Muscle layer of duodenum (tissue), 2 donors: ENCODE measurements at regions not wholly inside any gene's neighbourhood (a gene's known extent, or its start where the extent isn't known, plus 50 kb on each side); places are given as distances from the start of the nearest gene placed in this dataset.
"Not testable (repeated sequence)": the region's sequence is repeated elsewhere in the genome, so short reads cannot be mapped to it uniquely, and the experiment has no call there.

Experiments
- H3K27ac ChIP-seq: one replicate; pipeline ENCODE4 v1.7.0; 2013; ENCODE audit warnings: mild to moderate bottlenecking, low read length
- H3K27me3 ChIP-seq: one replicate; pipeline ENCODE4 v1.7.0; 2013; ENCODE audit warnings: low read depth, mild to moderate bottlenecking, control low read depth, low read length
- H3K36me3 ChIP-seq, 2 donors: one replicate each; pipeline ENCODE4 v1.7.0; 2013; ENCODE audit warnings: low read length in 2 of 2, control low read depth in 1 of 2, mild to moderate bottlenecking in 1 of 2; ENCODE audit not compliant: insufficient read depth in 2 of 2, control insufficient read depth in 1 of 2
- H3K4me1 ChIP-seq, 2 donors: one replicate each; pipeline ENCODE4 v1.7.0; 2013; ENCODE audit warnings: low read length in 2 of 2, mild to moderate bottlenecking in 2 of 2, control low read depth in 1 of 2, moderate library complexity in 1 of 2; ENCODE audit not compliant: insufficient read depth in 2 of 2, control insufficient read depth in 1 of 2
- H3K4me3 ChIP-seq, 2 donors: one replicate each; pipeline ENCODE4 v1.7.0; 2013; ENCODE audit warnings: low read length in 2 of 2, low read depth in 1 of 2, mild to moderate bottlenecking in 1 of 2
- H3K9me3 ChIP-seq, 2 donors: one replicate each; pipeline ENCODE4 v1.7.0; 2013; ENCODE audit warnings: low read length in 2 of 2, control low read depth in 1 of 2, mild to moderate bottlenecking in 1 of 2; ENCODE audit not compliant: control insufficient read depth in 1 of 2
- donor health status: healthy.

GRCh38 chr10:117442521-117442920 is 67.3 kb upstream of the PDZD8 start:
- Histone ChIP-seq H3K9me3 (no peaks in the 10 kb centered on the region), H3K4me1 (no peaks in the 10 kb centered on the region), H3K4me3 (no peak overlapping the region), H3K27ac (no peak overlapping the region), H3K27me3 (no peaks in the 10 kb centered on the region), H3K36me3 (no peaks in the 10 kb centered on the region)

- no peak overlapping the region for H3K4me3 ChIP-seq
- H3K36me3 ChIP-seq: no peaks in the 10 kb centered on the region
- H3K4me1 ChIP-seq: no peaks in the 10 kb centered on the region
- no peaks in the 10 kb centered on the region for H3K27me3 ChIP-seq
- H3K27ac ChIP-seq: no peak overlapping the region
- no peaks in the 10 kb centered on the region for H3K9me3 ChIP-seq
Observed at GRCh38 chr10:117441812-117442443, 66.7 kb upstream of the PDZD8 start.

- Histone ChIP-seq H3K4me1 (no peaks in the 10 kb centered on the region), H3K36me3 (no peaks in the 10 kb centered on the region), H3K9me3 (no peaks in the 10 kb centered on the region), H3K27ac (no peak overlapping the region), H3K4me3 (no peak overlapping the region), H3K27me3 (no peaks in the 10 kb centered on the region)
Observed at GRCh38 chr10:117441361-117441760, 66.1 kb upstream of the PDZD8 start.

GRCh38 chr10:117439243-117439912 is 64.1 kb upstream of the PDZD8 start:
- Histone ChIP-seq H3K9me3 (no peaks in the 10 kb centered on the region), H3K4me1 (no peaks in the 10 kb centered on the region), H3K27me3 (no peaks in the 10 kb centered on the region), H3K36me3 (no peaks in the 10 kb centered on the region), H3K4me3 (no peak overlapping the region), H3K27ac (no peak overlapping the region)

DNA sequence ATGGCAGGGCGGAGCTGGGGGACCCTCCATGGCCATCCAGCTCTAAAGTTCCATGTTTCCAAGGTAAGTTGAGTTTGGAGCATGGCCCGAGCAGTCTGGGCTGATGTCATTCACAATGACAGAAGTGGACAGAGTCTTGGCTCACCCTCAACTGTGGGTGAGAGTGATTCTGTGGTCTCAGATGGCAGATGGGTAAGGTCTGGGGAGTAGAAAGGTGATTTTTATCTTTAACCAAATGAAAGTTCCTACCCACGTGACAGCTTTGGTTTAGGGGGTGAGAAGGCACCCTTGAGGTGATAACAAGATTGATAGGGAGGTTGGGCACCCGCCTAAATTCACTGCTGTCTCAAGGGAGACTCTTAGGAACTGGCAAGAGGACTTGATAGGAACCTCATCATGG is 57.6 kb upstream of the PDZD8 start:
- H3K27me3 ChIP-seq: no peaks in the 10 kb centered on the region
- H3K27ac ChIP-seq: no peak overlapping the region
- no peaks in the 10 kb centered on the region for H3K4me1 ChIP-seq
- no peak overlapping the region for H3K4me3 ChIP-seq
- H3K36me3 ChIP-seq: no peaks in the 10 kb centered on the region
- no peaks in the 10 kb centered on the region for H3K9me3 ChIP-seq

DNA sequence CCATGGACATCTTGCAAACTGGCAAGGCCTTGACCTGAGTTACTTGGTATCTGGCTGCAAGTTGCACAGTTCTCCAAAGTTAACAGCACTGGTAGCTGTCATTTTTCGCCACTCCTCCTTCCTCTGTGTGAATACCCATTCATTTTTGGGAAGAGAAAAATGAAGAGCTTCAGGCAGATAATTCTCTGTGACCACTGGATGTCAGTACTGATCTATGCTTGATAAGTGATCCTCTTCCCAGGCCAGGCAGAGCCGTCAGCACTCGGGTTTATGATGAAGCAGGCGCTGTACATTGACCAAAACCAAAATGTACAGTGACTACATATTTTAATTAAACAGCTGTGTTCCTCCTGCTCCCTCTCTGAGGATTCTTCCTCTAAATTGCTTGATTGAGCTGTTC is 55.9 kb upstream of the PDZD8 start:
- H3K4me3 ChIP-seq: no peak overlapping the region
- no peaks in the 10 kb centered on the region for H3K4me1 ChIP-seq
- H3K27ac ChIP-seq: no peak overlapping the region
- H3K36me3 ChIP-seq: no peaks in the 10 kb centered on the region
- no peaks in the 10 kb centered on the region for H3K27me3 ChIP-seq
- no peaks in the 10 kb centered on the region for H3K9me3 ChIP-seq

GRCh38 chr10:117430535-117430934 is 55.3 kb upstream of the PDZD8 start:
- H3K4me3 ChIP-seq, H3K9me3 ChIP-seq, H3K36me3 ChIP-seq, H3K27me3 ChIP-seq, H3K27ac ChIP-seq, H3K4me1 ChIP-seq: not testable (repeated sequence)

DNA sequence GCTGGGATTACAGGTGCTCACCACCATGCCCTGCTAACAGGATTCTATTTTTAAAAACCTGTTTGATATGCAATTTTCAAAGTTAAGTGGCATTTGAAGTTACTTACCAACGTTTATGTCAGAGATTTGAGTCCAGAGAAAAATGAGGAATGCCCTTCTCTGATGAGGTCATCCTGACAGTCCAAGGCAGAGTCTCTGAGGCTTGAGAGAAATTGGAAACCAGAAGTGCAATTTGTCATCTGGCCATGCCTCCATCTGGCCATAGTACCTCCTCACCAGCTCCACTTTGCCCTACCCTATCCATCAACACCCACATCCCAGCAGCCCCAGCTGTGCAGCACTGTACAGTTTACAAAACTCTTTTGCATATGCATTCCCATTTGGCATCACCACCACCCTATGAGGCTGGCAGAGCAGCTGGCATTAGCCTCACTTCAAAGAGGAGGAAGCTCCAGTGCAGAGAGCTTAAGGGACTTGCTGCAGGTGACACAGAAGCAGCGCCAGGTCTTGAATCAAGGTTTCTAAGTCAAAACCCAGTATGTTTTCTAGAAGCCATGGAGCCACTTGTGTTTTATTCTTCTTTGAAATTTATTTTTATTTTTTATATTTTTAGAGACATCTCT is 54.5 kb upstream of the PDZD8 start:
- H3K27me3 ChIP-seq: no peaks in the 10 kb centered on the region
- no peaks in the 10 kb centered on the region for H3K9me3 ChIP-seq
- no peak overlapping the region for H3K27ac ChIP-seq
- no peaks in the 10 kb centered on the region for H3K4me1 ChIP-seq
- no peaks in the 10 kb centered on the region for H3K36me3 ChIP-seq
- H3K4me3 ChIP-seq: no peak overlapping the region

DNA sequence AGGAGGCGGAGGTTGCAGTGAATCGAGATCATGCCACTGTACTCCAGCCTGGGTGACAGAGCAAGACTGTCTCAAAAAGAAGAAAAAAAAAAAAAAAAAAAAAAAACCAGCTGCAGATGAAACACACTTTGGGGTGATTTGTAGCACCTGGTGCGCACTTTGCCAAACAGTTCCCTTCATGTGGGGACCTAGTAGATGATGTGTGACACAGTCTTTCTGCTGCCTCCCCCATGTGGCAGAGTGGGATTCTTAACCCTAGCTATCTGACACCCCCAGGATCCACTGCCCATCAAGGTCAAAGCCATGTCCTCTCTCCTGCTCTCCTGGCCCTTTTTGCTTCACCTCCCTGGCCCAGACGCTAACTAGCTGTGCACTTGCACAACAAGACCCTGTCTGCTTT is 52.1 kb upstream of the PDZD8 start:
- Histone ChIP-seq H3K4me1 (no peaks in the 10 kb centered on the region), H3K36me3 (no peaks in the 10 kb centered on the region), H3K9me3 (no peaks in the 10 kb centered on the region)

GRCh38 chr10:117425974-117426566 is 50.8 kb upstream of the PDZD8 start:
- Histone ChIP-seq H3K4me3 (no peak overlapping the region), H3K27me3 (no peaks in the 10 kb centered on the region), H3K36me3 (no peaks in the 10 kb centered on the region), H3K9me3 (no peaks in the 10 kb centered on the region), H3K27ac (no peak overlapping the region), H3K4me1 (no peaks in the 10 kb centered on the region)

More for the DNA sequence above, 52.1 kb upstream of the PDZD8 start:
- Histone ChIP-seq H3K4me3 (no peak overlapping the region), H3K27me3 (no peaks in the 10 kb centered on the region), H3K27ac (no peak overlapping the region)

GRCh38 chr10:117424883-117425649 is 49.8 kb upstream of the PDZD8 start:
- Histone ChIP-seq H3K9me3 (no peaks in the 10 kb centered on the region), H3K4me1 (no peaks in the 10 kb centered on the region), H3K27ac (no peak overlapping the region), H3K4me3 (no peak overlapping the region), H3K27me3 (no peaks in the 10 kb centered on the region), H3K36me3 (no peaks in the 10 kb centered on the region)
